ENCODE measurements at regions not wholly inside any gene's neighbourhood (a gene's known extent, or its start where the extent isn't known, plus 50 kb on each side); places are given as distances from the start of the nearest gene placed in this dataset.

DNA sequence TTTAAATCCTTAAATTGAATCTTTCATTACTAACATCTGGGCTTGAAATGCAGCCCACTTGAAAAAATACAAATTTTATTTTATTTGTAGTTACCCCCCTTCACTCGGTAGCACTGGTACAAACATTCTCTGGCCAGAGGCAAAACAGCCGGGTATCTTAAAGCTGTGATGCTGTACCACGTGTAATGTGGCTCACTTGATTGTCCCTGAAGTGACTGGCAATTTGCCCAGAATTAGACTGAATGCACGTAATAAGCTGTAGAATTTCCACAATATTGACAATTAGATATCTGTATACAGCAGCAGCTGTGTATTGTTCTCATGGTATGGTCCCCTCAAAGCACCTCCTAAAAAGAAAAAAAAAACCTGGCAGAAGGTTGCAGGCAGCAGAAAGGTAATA lies 192.8 kb upstream of the TBC1D5 start (continued):
- TF ChIP-seq, protein P1, sequence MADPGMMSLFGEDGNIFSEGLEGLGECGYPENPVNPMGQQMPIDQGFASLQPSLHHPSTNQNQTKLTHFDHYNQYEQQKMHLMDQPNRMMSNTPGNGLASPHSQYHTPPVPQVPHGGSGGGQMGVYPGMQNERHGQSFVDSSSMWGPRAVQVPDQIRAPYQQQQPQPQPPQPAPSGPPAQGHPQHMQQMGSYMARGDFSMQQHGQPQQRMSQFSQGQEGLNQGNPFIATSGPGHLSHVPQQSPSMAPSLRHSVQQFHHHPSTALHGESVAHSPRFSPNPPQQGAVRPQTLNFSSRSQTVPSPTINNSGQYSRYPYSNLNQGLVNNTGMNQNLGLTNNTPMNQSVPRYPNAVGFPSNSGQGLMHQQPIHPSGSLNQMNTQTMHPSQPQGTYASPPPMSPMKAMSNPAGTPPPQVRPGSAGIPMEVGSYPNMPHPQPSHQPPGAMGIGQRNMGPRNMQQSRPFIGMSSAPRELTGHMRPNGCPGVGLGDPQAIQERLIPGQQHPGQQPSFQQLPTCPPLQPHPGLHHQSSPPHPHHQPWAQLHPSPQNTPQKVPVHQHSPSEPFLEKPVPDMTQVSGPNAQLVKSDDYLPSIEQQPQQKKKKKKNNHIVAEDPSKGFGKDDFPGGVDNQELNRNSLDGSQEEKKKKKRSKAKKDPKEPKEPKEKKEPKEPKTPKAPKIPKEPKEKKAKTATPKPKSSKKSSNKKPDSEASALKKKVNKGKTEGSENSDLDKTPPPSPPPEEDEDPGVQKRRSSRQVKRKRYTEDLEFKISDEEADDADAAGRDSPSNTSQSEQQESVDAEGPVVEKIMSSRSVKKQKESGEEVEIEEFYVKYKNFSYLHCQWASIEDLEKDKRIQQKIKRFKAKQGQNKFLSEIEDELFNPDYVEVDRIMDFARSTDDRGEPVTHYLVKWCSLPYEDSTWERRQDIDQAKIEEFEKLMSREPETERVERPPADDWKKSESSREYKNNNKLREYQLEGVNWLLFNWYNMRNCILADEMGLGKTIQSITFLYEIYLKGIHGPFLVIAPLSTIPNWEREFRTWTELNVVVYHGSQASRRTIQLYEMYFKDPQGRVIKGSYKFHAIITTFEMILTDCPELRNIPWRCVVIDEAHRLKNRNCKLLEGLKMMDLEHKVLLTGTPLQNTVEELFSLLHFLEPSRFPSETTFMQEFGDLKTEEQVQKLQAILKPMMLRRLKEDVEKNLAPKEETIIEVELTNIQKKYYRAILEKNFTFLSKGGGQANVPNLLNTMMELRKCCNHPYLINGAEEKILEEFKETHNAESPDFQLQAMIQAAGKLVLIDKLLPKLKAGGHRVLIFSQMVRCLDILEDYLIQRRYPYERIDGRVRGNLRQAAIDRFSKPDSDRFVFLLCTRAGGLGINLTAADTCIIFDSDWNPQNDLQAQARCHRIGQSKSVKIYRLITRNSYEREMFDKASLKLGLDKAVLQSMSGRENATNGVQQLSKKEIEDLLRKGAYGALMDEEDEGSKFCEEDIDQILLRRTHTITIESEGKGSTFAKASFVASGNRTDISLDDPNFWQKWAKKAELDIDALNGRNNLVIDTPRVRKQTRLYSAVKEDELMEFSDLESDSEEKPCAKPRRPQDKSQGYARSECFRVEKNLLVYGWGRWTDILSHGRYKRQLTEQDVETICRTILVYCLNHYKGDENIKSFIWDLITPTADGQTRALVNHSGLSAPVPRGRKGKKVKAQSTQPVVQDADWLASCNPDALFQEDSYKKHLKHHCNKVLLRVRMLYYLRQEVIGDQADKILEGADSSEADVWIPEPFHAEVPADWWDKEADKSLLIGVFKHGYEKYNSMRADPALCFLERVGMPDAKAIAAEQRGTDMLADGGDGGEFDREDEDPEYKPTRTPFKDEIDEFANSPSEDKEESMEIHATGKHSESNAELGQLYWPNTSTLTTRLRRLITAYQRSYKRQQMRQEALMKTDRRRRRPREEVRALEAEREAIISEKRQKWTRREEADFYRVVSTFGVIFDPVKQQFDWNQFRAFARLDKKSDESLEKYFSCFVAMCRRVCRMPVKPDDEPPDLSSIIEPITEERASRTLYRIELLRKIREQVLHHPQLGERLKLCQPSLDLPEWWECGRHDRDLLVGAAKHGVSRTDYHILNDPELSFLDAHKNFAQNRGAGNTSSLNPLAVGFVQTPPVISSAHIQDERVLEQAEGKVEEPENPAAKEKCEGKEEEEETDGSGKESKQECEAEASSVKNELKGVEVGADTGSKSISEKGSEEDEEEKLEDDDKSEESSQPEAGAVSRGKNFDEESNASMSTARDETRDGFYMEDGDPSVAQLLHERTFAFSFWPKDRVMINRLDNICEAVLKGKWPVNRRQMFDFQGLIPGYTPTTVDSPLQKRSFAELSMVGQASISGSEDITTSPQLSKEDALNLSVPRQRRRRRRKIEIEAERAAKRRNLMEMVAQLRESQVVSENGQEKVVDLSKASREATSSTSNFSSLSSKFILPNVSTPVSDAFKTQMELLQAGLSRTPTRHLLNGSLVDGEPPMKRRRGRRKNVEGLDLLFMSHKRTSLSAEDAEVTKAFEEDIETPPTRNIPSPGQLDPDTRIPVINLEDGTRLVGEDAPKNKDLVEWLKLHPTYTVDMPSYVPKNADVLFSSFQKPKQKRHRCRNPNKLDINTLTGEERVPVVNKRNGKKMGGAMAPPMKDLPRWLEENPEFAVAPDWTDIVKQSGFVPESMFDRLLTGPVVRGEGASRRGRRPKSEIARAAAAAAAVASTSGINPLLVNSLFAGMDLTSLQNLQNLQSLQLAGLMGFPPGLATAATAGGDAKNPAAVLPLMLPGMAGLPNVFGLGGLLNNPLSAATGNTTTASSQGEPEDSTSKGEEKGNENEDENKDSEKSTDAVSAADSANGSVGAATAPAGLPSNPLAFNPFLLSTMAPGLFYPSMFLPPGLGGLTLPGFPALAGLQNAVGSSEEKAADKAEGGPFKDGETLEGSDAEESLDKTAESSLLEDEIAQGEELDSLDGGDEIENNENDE (IDR thresholded peaks at IDR 0.05; ENCODE audit: insufficient replicate concordance, low read length), result no peak

Measured in H1 (cell line).